ENCODE measurements at regions not wholly inside any gene's neighbourhood (a gene's known extent, or its start where the extent isn't known, plus 50 kb on each side); places are given as distances from the start of the nearest gene placed in this dataset.

- no peak overlapping the region for H3K4me3 ChIP-seq
Measured at GRCh38 chr13:40452741-40453334, 213.6 kb downstream of the FOXO1 start.

GRCh38 chr13:40453351-40454021 lies 213.0 kb downstream of the FOXO1 start:
- H3K27me3 ChIP-seq (ENCODE audit: insufficient read depth in 3 of 3, low read length in 2 of 3), result no peaks in the 10 kb centered on the region
- DNase-seq, result no peak
- H3K36me3 ChIP-seq (ENCODE audit: insufficient read depth in 1 of 2, low read depth in 1 of 2), result no peaks in the 10 kb centered on the region
- intact Hi-C loops (cut with DNase I), result no loop called here
- no peak overlapping the region for H3K27ac ChIP-seq
- WGBS, 3 donors, result 86 to 91% (median 87%) methylated on average over 6 of the region's 6 CpGs
- H3K4me3 ChIP-seq, result no peak overlapping the region
- no peak for ATAC-seq
- H3K4me1 ChIP-seq, result no peaks in the 10 kb centered on the region
- H3K9me3 ChIP-seq, result peaks cover 4% of the 10 kb centered on the region
- no peak for TF ChIP-seq CTCF (IDR thresholded peaks at IDR 0.05)

More at GRCh38 chr13:40452741-40453334, 213.6 kb downstream of the FOXO1 start:
- TF ChIP-seq CTCF (IDR thresholded peaks at IDR 0.05), result no peak
- Histone ChIP-seq H3K27me3 (ENCODE audit: insufficient read depth in 3 of 3, low read length in 2 of 3) (no peaks in the 10 kb centered on the region), H3K9me3 (peaks cover 4% of the 10 kb centered on the region), H3K4me1 (no peaks in the 10 kb centered on the region), H3K27ac (no peak overlapping the region), H3K36me3 (ENCODE audit: insufficient read depth in 1 of 2, low read depth in 1 of 2) (no peaks in the 10 kb centered on the region)
- ATAC-seq (peak in 2 of 4 donors; percentile 12 to 44), DNase-seq (no peak)
- intact Hi-C loops (cut with DNase I), result no loop called here
- 77 to 84% (median 78%) methylated on average over 3 of the region's 3 CpGs for WGBS, 3 donors

GRCh38 chr13:40456397-40456953 lies 210.0 kb downstream of the FOXO1 start:
- no peaks in the 10 kb centered on the region for H3K36me3 ChIP-seq (ENCODE audit: insufficient read depth in 1 of 2, low read depth in 1 of 2)
- no peak overlapping the region for H3K27ac ChIP-seq
- WGBS, 3 donors, result 40 to 53% (median 47%) methylated on average over 3 of the region's 3 CpGs
- H3K4me3 ChIP-seq, result no peak overlapping the region
- DNase-seq (no peak), ATAC-seq (peak in 1 of 4 donors; percentile 15)
- intact Hi-C loops (cut with DNase I), result no loop called here
- TF ChIP-seq CTCF (IDR thresholded peaks at IDR 0.05), result no peak
- H3K27me3 ChIP-seq (ENCODE audit: insufficient read depth in 3 of 3, low read length in 2 of 3), result no peaks in the 10 kb centered on the region
- no peaks in the 10 kb centered on the region for H3K4me1 ChIP-seq
- no peaks in the 10 kb centered on the region for H3K9me3 ChIP-seq

GRCh38 chr13:40456979-40457553 lies 209.4 kb downstream of the FOXO1 start:
- WGBS, 3 donors, result 74 to 88% (median 76%) methylated on average over 8 of the region's 8 CpGs
- no peak for TF ChIP-seq CTCF (IDR thresholded peaks at IDR 0.05)

More at GRCh38 chr13:40456979-40457553, 209.4 kb downstream of the FOXO1 start:
- Histone ChIP-seq H3K9me3 (no peaks in the 10 kb centered on the region), H3K4me3 (no peak overlapping the region), H3K4me1 (no peaks in the 10 kb centered on the region), H3K36me3 (ENCODE audit: insufficient read depth in 1 of 2, low read depth in 1 of 2) (no peaks in the 10 kb centered on the region), H3K27me3 (ENCODE audit: insufficient read depth in 3 of 3, low read length in 2 of 3) (no peaks in the 10 kb centered on the region), H3K27ac (no peak overlapping the region)
- intact Hi-C loops (cut with DNase I), result no loop called here
- no peak for DNase-seq
- no peak for ATAC-seq
